Activated T-cell treated with anti-CD3 and anti-CD28 coated beads, Interleukin-2, amount 50 U/mL, for 24 hours (primary cell): ENCODE measurements at regions not wholly inside any gene's neighbourhood (a gene's known extent, or its start where the extent isn't known, plus 50 kb on each side); places are given as distances from the start of the nearest gene placed in this dataset.

Experiments
- DNase-seq: peaks from one replicate; pipeline ENCODE4 v3.0.0-alpha.2; 2020
- H3K27ac Mint-ChIP-seq: 2 replicates; pipeline ENCODE4 v1.8.0; 2020; ENCODE audit warnings: mild to moderate bottlenecking, mixed read lengths
- H3K27me3 Mint-ChIP-seq: 2 replicates; pipeline ENCODE4 v1.8.0; 2020; ENCODE audit warnings: mixed read lengths
- H3K36me3 Mint-ChIP-seq: 2 replicates; pipeline ENCODE4 v1.8.0; 2020; ENCODE audit warnings: low read depth, mixed read lengths
- H3K4me1 Mint-ChIP-seq: 2 replicates; pipeline ENCODE4 v1.8.0; 2020; ENCODE audit warnings: low read depth, mixed read lengths
- H3K4me3 Mint-ChIP-seq: 2 replicates; pipeline ENCODE4 v1.8.0; 2020; ENCODE audit warnings: mild to moderate bottlenecking, moderate library complexity, mixed read lengths
- H3K9me3 Mint-ChIP-seq: 2 replicates; pipeline ENCODE4 v1.8.0; 2020; ENCODE audit warnings: mixed read lengths

DNA sequence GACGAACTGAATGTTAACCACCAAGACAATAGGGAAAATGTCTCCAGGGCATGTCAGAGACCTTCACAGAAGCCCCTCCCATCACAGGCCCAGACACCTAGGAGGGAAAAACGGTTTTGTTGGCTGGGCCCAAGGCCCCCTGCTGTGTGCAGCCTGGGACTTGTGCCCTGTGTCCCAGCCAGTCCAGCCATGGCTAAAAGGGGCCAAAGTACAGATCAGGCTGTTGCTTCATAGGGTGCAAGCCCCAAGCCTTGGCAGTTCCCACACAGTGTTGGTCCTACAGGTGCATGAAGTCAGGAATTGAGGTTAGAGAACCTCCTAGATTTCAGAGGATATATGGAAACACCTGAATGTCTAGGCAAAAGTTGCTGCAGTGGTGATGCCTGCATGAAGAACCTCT lies 428.7 kb downstream of the SUCLA2 start:
- no peaks in the 10 kb centered on the region for H3K36me3 Mint-ChIP-seq
- H3K27me3 Mint-ChIP-seq: no peaks in the 10 kb centered on the region
- H3K4me1 Mint-ChIP-seq: no peaks in the 10 kb centered on the region
- H3K9me3 Mint-ChIP-seq: peaks cover 18% of the 10 kb centered on the region
- H3K27ac Mint-ChIP-seq: no peak overlapping the region
- no peak overlapping the region for H3K4me3 Mint-ChIP-seq
- no peak for DNase-seq

DNA sequence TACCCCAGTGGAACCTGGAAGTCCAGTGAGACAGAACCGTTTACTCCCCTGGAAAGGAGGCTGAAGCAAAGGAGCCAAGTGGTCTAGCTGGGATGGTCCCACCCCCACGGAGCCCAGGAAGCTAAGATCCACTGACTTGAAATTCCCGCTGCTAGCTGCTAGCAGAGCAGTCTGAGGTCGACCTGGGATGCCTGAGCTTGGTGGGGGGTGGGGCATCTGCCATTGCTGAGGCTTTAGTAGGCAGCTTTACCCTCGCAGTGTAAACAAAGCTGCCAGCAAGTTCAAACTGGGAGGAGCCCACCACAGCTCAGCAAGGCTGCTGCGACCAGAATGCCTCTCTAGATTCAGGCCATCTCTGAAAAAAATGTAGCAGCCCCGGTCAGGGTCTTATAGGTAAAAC lies 437.0 kb downstream of the SUCLA2 start:
- peaks cover 15% of the 10 kb centered on the region for H3K9me3 Mint-ChIP-seq
- no peak for DNase-seq
- no peak overlapping the region for H3K4me3 Mint-ChIP-seq
- H3K27ac Mint-ChIP-seq: no peak overlapping the region
- H3K27me3 Mint-ChIP-seq: no peaks in the 10 kb centered on the region
- no peaks in the 10 kb centered on the region for H3K36me3 Mint-ChIP-seq
- H3K4me1 Mint-ChIP-seq: no peaks in the 10 kb centered on the region

DNA sequence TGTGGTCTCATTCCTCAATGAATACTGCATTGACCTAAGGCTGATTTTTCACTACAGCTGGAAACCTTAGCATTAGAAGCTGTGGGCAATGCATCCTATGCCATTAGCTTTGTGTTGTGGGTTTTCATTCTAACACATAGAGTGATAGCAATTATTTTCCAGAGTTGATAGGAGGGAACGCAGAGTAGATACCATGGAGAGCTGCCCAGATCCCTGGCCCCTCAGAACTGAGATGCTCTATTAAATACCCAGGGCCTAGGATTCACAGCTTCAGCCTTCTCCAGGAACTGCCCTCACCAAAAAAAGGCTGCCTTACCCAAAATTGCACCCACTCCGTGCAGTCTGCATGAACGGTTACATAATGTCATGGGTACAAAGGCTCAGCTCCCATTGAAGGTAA lies 444.4 kb downstream of the SUCLA2 start:
- Mint-ChIP-seq H3K9me3 (no peaks in the 10 kb centered on the region), H3K4me1 (no peaks in the 10 kb centered on the region), H3K27me3 (no peaks in the 10 kb centered on the region), H3K4me3 (no peak overlapping the region), H3K27ac (no peak overlapping the region), H3K36me3 (no peaks in the 10 kb centered on the region)
- DNase-seq: no peak

DNA sequence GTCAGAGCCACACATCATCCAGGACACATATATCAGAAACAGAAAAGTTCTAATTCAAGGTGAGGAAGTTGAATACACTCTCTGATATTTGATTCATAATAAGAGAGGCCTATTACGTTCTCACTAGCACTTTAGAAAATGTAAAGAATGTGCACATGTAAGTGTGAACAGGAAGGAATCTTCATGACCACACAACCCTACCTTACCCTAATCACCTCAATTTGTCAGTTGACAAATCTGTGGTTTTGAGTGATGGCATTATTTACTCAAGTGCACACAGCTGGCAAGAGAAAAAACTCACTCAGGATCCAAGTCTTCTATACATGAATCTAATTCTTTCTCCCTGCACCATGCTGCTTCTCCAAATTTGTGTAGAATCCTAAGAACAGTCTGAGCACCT lies 445.8 kb downstream of the SUCLA2 start:
- no peaks in the 10 kb centered on the region for H3K4me1 Mint-ChIP-seq
- DNase-seq: no peak
- H3K9me3 Mint-ChIP-seq: no peaks in the 10 kb centered on the region
- H3K36me3 Mint-ChIP-seq: no peaks in the 10 kb centered on the region
- H3K27ac Mint-ChIP-seq: no peak overlapping the region
- no peaks in the 10 kb centered on the region for H3K27me3 Mint-ChIP-seq
- no peak overlapping the region for H3K4me3 Mint-ChIP-seq

DNA sequence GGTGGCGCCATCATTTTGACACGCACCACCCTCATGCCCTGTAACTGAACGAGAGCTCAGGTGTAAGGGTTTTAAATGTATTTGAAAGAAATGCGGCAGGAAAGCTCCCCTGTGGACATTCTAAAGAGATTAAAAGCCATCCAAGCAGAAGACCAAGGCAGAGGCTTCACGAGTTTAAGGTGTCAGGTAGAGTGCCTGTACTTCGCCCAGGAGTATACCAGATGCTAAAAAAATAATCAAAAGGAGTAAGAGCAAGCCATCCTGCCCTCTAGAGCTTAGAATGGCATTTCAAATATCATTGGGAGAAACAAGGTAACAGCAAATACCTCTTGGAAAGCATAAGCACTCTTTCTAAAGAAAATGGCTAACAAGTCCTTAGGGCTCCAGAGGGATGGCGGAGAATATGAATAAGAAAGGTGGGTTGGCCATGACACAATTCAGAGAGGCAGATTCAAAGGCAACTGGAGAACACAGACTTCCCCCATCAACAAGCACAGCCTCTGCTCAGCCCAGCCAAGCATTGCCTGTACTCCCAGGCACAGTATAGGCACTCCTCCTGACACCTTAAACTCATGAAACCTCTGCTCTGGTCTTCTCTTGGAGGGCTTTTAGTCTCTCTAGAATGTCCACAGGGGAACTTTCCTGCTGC lies 447.6 kb downstream of the SUCLA2 start:
- H3K27ac Mint-ChIP-seq: no peak overlapping the region
- H3K36me3 Mint-ChIP-seq: no peaks in the 10 kb centered on the region
- H3K27me3 Mint-ChIP-seq: no peaks in the 10 kb centered on the region
- no peak overlapping the region for H3K4me3 Mint-ChIP-seq
- no peak for DNase-seq
- H3K4me1 Mint-ChIP-seq: no peaks in the 10 kb centered on the region
- no peaks in the 10 kb centered on the region for H3K9me3 Mint-ChIP-seq

DNA sequence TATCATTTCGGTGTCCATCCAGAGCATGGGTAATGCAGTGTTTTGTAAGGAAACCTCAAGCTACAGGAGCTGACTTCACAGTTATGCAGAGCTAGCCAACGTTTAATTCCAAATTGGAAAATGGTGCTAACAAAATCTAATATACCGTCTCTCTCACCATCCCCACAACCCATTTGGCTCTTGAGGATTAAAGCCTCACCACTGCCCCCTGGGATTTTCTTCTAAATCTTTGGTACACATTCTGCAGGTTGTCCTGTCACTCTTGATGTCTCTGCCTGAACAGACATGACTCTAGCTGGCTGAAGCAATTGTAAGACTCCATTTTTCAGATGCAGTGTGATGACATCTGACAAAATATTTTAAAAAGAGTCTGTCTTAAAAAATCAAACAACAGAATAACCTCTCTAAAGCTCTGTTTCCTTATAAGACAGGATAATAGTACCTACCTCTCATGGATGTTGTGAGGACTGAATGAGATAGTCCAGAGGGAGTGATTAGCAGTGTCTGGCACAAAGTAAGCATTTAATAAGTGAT lies 451.8 kb downstream of the SUCLA2 start:
- H3K9me3 Mint-ChIP-seq: no peaks in the 10 kb centered on the region
- no peak overlapping the region for H3K27ac Mint-ChIP-seq
- H3K27me3 Mint-ChIP-seq: no peaks in the 10 kb centered on the region
- no peaks in the 10 kb centered on the region for H3K4me1 Mint-ChIP-seq
- no peak overlapping the region for H3K4me3 Mint-ChIP-seq
- DNase-seq: no peak
- no peaks in the 10 kb centered on the region for H3K36me3 Mint-ChIP-seq

DNA sequence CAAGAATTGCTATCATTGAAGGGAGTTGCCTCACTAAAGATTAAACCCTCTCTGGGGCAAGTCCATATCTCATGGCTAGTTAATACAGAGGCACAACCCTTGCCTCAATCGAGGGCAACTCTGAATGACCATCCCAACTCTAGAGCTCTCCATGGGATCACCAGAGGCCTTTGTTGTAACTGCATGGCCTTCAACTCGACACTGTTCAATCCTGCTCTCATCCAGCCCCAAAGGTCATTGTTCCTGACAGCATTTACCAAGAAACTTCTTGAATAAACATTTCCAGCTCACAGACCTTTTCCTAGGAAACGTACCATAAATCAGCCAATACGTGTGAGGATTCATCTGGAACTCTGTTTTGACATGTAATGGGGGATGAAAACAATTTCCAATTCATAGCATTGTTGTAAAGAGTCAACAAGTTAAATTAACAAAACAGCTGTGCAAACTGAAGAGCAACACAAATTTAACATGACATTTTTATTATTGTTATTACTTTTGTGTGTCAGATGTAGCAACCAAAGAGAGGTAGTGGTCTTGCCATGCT lies 452.7 kb downstream of the SUCLA2 start:
- Mint-ChIP-seq H3K4me3 (no peak overlapping the region), H3K36me3 (no peaks in the 10 kb centered on the region), H3K27me3 (no peaks in the 10 kb centered on the region), H3K27ac (no peak overlapping the region), H3K9me3 (no peaks in the 10 kb centered on the region), H3K4me1 (no peaks in the 10 kb centered on the region)
- no peak for DNase-seq

DNA sequence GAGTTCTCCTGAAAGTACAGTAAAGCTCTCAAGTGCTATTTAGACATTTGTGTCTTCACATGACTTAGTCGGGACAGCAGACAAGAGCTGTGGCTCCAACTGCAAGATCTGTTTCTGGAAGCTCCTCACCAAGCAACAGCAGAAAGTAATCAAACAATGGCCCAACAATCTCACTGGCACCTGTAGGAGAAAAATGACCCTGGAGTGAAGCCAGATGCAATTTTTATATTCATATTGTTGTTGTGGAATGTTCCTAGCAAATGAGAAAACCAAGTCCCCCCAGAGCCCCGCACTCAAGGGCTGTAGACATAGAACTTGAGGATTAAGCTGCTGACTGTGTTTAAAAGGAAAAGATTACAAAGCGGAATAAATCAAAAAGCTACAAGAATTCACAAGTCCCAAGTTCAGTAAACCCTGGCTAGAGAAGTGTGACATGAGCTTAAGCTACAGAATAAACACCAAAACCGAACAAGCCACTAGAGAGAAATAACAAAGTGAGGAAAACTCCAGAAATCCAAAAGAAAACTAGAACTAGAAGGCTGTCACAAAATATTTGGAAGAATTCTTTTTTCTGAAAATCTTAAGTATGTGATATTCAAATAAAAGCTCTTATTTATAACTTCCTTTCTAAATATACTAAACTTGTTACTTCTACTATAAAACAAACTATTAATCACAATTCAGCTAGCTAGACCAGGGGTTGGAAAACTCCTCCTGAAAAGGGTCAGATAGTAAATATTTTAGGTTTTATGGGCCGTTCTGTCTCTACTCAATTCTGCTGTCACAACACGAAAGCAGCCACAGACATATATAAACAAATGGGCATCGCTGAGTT lies 454.5 kb downstream of the SUCLA2 start:
- H3K4me3 Mint-ChIP-seq: no peak overlapping the region
- no peaks in the 10 kb centered on the region for H3K4me1 Mint-ChIP-seq
- no peak overlapping the region for H3K27ac Mint-ChIP-seq
- no peaks in the 10 kb centered on the region for H3K27me3 Mint-ChIP-seq
- no peak for DNase-seq
- no peaks in the 10 kb centered on the region for H3K9me3 Mint-ChIP-seq
- H3K36me3 Mint-ChIP-seq: no peaks in the 10 kb centered on the region

DNA sequence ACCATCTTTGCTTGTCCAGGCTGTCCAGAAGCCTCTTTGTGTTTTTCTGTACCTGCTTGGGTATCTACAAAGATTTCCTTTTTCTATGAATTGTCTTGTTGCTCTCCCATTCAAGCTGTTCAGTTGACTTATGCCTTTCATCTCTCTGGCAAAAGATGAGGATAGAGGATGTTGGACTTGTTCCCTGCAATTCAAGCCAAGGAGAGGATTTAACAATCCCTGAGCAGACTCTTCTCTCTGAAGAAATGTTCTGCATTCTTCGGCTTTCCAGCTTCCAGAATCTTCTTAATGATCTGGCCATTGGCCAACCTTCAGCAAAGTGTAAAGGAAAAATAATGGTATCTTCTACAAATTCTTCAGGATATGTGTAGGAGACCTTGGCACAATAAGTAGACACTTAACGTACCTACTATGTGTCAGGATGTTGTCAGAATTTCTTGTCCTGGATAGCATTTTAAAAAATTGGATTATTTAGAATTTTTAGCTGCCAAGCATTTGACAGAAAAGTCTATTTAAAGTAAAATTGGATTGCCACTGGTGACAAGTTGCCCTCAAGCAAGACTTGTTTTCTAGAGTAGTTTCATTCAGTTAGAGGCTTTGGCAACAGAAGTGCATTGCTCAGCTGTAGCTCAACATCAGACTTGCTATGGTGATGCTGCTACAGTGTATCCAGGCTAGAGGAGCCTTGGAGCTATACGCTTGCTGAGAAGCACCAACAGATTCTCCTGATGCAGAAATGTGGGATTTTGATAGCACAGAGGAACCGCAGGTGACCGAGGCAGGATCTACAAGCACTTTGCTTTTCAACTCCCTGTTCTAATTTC lies 455.7 kb downstream of the SUCLA2 start:
- no peaks in the 10 kb centered on the region for H3K27me3 Mint-ChIP-seq
- H3K4me3 Mint-ChIP-seq: no peak overlapping the region
- no peak overlapping the region for H3K27ac Mint-ChIP-seq
- H3K4me1 Mint-ChIP-seq: no peaks in the 10 kb centered on the region
- no peaks in the 10 kb centered on the region for H3K9me3 Mint-ChIP-seq
- no peaks in the 10 kb centered on the region for H3K36me3 Mint-ChIP-seq
- DNase-seq: no peak

DNA sequence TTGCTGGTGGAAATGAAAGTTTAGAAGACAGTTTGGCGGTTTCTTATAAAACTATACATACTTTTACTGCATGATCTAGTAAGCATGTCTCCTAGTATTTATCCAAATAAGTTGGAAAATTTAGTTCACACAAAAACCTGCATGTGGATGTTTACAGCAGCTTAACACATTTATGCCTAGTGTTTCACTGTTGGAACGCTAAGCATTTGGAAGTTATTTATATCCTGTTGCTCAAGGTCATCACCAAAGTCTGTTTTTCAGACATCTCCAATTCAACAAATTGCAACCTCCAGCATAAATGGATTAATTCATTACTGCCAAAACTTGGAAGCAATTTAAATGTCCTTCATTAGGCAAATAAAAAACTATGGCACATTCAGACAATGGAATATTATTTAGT lies 461.8 kb downstream of the SUCLA2 start:
- H3K9me3 Mint-ChIP-seq: no peaks in the 10 kb centered on the region
- H3K4me1 Mint-ChIP-seq: no peaks in the 10 kb centered on the region
- H3K27ac Mint-ChIP-seq: no peak overlapping the region
- no peak for DNase-seq
- no peaks in the 10 kb centered on the region for H3K36me3 Mint-ChIP-seq
- no peak overlapping the region for H3K4me3 Mint-ChIP-seq
- no peaks in the 10 kb centered on the region for H3K27me3 Mint-ChIP-seq

DNA sequence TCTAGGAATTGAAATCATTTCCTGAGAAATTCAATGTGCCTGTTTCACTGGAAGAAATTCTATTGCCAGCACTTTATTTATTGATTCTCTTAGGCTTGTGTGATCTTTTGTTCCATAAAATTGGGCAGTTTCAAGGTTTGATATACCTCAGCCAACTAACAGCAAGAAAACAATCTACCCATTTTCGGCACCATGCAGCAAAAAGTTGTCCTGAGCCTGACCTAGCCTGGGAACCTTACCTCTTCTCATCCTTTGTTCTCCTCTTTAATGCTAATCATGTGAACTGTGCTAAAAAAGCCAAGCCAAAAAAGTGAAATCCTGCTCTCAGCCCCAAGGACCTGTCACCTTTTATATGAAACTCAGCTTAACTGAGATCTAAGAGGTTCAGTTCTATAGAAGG lies 477.3 kb downstream of the SUCLA2 start:
- H3K4me3 Mint-ChIP-seq: no peak overlapping the region

DNA sequence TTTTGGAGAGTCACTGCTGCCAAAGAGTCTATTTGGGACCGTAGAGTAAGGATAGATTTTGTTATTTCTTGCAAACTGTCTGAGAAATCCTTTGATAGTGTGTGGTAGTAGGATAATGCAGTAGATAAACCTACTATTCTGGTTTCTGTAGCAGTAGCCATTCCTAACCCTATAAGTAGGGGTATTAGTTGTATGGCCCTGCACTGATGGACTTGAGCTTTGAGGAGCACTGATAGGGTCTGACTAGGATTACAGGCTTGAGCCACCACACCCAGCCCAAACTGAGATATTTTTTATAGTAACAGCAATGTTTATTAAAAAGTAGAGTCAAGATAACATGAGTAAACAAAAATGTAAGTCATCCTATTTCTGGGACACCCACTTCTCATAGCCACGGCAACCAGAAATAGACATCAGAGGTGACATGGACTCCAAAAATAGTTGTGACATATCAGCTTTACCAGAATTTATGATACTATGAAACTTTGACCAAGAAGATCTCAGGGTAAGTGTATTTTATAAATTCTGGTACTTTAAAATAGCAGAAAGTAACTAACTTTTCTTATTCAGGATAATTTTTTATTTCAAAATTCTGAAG lies 479.1 kb downstream of the SUCLA2 start:
- Mint-ChIP-seq H3K9me3 (no peaks in the 10 kb centered on the region), H3K36me3 (no peaks in the 10 kb centered on the region), H3K4me3 (no peak overlapping the region), H3K27ac (no peak overlapping the region), H3K4me1 (no peaks in the 10 kb centered on the region), H3K27me3 (no peaks in the 10 kb centered on the region)
- DNase-seq: no peak

More for the DNA sequence above, 477.3 kb downstream of the SUCLA2 start:
- Mint-ChIP-seq H3K9me3 (no peaks in the 10 kb centered on the region), H3K36me3 (no peaks in the 10 kb centered on the region), H3K4me1 (no peaks in the 10 kb centered on the region), H3K27ac (no peak overlapping the region), H3K27me3 (no peaks in the 10 kb centered on the region)
- no peak for DNase-seq

DNA sequence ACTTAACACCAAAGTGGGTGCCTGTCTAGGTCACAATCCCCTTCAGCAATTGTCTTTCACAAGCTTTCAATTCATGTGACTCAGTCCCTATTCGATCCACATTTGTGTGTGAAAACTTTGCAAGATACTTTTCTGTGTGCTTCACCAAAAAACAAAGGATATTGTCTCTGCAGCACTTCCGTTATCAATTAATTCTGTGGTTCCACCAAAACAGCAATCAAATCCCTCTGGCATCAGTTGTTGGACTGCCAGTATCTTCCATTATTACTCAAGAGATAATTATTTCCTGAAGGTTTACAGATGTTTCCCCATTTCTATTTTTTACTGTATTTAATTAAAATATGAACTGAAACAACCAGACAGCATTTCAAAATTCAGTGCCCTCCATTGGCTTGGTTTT lies 481.4 kb downstream of the SUCLA2 start:
- no peaks in the 10 kb centered on the region for H3K27me3 Mint-ChIP-seq
- no peaks in the 10 kb centered on the region for H3K36me3 Mint-ChIP-seq
- no peak overlapping the region for H3K4me3 Mint-ChIP-seq
- DNase-seq: no peak
- H3K4me1 Mint-ChIP-seq: no peaks in the 10 kb centered on the region
- H3K9me3 Mint-ChIP-seq: peaks cover 2% of the 10 kb centered on the region
- H3K27ac Mint-ChIP-seq: no peak overlapping the region

DNA sequence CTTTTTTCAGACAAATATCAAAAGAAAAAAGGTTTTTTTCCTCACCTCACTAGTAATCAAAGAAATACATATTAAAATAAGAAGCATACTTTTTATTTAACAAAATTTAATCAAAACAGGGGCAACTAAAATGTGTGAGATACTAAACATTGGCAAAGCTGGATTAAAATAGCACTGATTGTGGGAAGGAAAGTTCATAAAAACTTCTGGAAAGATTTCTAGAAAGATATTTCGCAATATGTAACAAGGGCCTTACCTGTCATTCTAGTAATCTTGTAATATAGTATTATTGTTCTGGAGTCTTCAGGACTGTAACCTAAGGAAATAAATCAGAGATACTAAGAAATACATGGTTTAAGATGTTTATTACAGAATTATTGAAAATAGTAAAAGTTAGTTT lies 482.5 kb downstream of the SUCLA2 start:
- Mint-ChIP-seq H3K36me3 (no peaks in the 10 kb centered on the region), H3K9me3 (peaks cover 4% of the 10 kb centered on the region), H3K4me1 (no peaks in the 10 kb centered on the region), H3K27ac (no peak overlapping the region), H3K4me3 (no peak overlapping the region), H3K27me3 (no peaks in the 10 kb centered on the region)
- DNase-seq: no peak
